WTC11 (cell line): ENCODE measurements at regions not wholly inside any gene's neighbourhood (a gene's known extent, or its start where the extent isn't known, plus 50 kb on each side); places are given as distances from the start of the nearest gene placed in this dataset.

ENCODE experiments used
- ATAC-seq: fragments of 200-7000 bp; cut with Tn5 transposase; 2 replicates; pipeline ENCODE4 v1.10.0; 2021; ENCODE audit warnings: mild to moderate bottlenecking, moderate library complexity
- CTCF ChIA-PET: fragments of 300-600 bp; sonication (Branson Sonifier 250); formaldehyde crosslinking; loops from one replicate; lab custom pipeline; 2021; ENCODE audit warnings: antibody characterized with exemption; lab: Charles Lee
- POLR2A ChIA-PET: fragments of 350-600 bp; sonication (Branson Sonifier 250); formaldehyde crosslinking; loops from one replicate; lab custom pipeline; 2021; ENCODE audit warnings: antibody characterized with exemption; lab: Charles Lee
- DNase-seq: peaks from one replicate; pipeline ENCODE4 v3.0.0; 2021; ENCODE audit warnings: low spot score
- H3K27ac Mint-ChIP-seq: 2 replicates; pipeline ENCODE4 v1.8.0; 2021; ENCODE audit warnings: mixed read lengths
- H3K27me3 Mint-ChIP-seq: 2 replicates; pipeline ENCODE4 v1.8.0; 2021; ENCODE audit warnings: low read depth, mild to moderate bottlenecking, moderate library complexity, mixed read lengths
- H3K36me3 Mint-ChIP-seq: 2 replicates; pipeline ENCODE4 v1.8.0; 2021; ENCODE audit warnings: mixed read lengths
- H3K4me1 Mint-ChIP-seq: 2 replicates; pipeline ENCODE4 v1.8.0; 2022; ENCODE audit warnings: mixed read lengths
- H3K4me3 Mint-ChIP-seq: 2 replicates; pipeline ENCODE4 v1.8.0; 2021; ENCODE audit warnings: mild to moderate bottlenecking, moderate library complexity, mixed read lengths
- H3K9me3 Mint-ChIP-seq: 2 replicates; pipeline ENCODE4 v1.8.0; 2021; ENCODE audit warnings: mixed read lengths
- ATF1 ChIP-seq: sonication (generic); formaldehyde crosslinking; IDR thresholded peaks from 2 replicates; pipeline ENCODE4 v1.8.1; 2023; ENCODE audit warnings: mild to moderate bottlenecking, moderate library complexity, missing genetic modification reagents
- CBFB ChIP-seq: sonication (generic); formaldehyde crosslinking; IDR thresholded peaks from 2 replicates; pipeline ENCODE4 v1.8.1; 2022; ENCODE audit warnings: mild to moderate bottlenecking, low read depth, missing genetic modification reagents
- CREB1 ChIP-seq: sonication (generic); formaldehyde crosslinking; IDR thresholded peaks from 2 replicates; pipeline ENCODE4 v1.8.0; 2023; ENCODE audit warnings: mild to moderate bottlenecking, missing genetic modification reagents
- CTCF ChIP-seq: fragments of 200-600 bp; IDR thresholded peaks from 2 replicates; pipeline ENCODE4 v1.8.0; 2022; ENCODE audit warnings: antibody characterized with exemption
- ERG ChIP-seq: fragments of 250-450 bp; sonication (Bioruptor Pico); IDR thresholded peaks from 2 replicates; pipeline ENCODE4 v1.8.0; 2021; ENCODE audit warnings: mild to moderate bottlenecking
- FOXK1 ChIP-seq: sonication (generic); formaldehyde crosslinking; IDR thresholded peaks from 2 replicates; pipeline ENCODE4 v1.8.0; 2022; ENCODE audit warnings: mild to moderate bottlenecking, moderate library complexity, missing genetic modification reagents
- IRF1 ChIP-seq: sonication (generic); formaldehyde crosslinking; IDR thresholded peaks from 2 replicates; pipeline ENCODE4 v1.8.0; 2023; ENCODE audit warnings: missing genetic modification reagents
- MAX ChIP-seq: sonication (generic); formaldehyde crosslinking; IDR thresholded peaks from 2 replicates; pipeline ENCODE4 v1.8.0; 2022; ENCODE audit warnings: mild to moderate bottlenecking, missing genetic modification reagents
- NFATC4 ChIP-seq: fragments of 250-450 bp; sonication (Bioruptor Pico); IDR thresholded peaks from 2 replicates; pipeline ENCODE4 v1.9.0; 2021; ENCODE audit warnings: mild to moderate bottlenecking
- NFYB ChIP-seq: sonication (generic); formaldehyde crosslinking; conservative IDR thresholded peaks from 2 replicates; pipeline ENCODE4 v1.8.0; 2022; ENCODE audit warnings: low read depth, missing genetic modification reagents
- PREB ChIP-seq: sonication (generic); formaldehyde crosslinking; IDR thresholded peaks from 2 replicates; pipeline ENCODE4 v1.8.1; 2022; ENCODE audit warnings: mild to moderate bottlenecking, missing genetic modification reagents, moderate library complexity, borderline replicate concordance
- PRRX2 ChIP-seq: fragments of 250-450 bp; sonication (Bioruptor Pico); IDR thresholded peaks from 2 replicates; pipeline ENCODE4 v1.8.0; 2021; ENCODE audit warnings: mild to moderate bottlenecking
- SMAD3 ChIP-seq: sonication (generic); formaldehyde crosslinking; IDR thresholded peaks from 2 replicates; pipeline ENCODE4 v1.8.0; 2022; ENCODE audit warnings: missing genetic modification reagents, mild to moderate bottlenecking, borderline replicate concordance
- SP1 ChIP-seq: sonication (generic); formaldehyde crosslinking; conservative IDR thresholded peaks from 2 replicates; pipeline ENCODE4 v1.8.1; 2022; ENCODE audit warnings: missing genetic modification reagents
- ZMAT4 ChIP-seq: fragments of 250-450 bp; sonication (Bioruptor Pico); IDR thresholded peaks from 2 replicates; pipeline ENCODE4 v1.9.0; 2021; ENCODE audit warnings: mild to moderate bottlenecking
- ZNF232 ChIP-seq: sonication (generic); formaldehyde crosslinking; IDR thresholded peaks from 2 replicates; pipeline ENCODE4 v1.8.0; 2022; ENCODE audit warnings: mild to moderate bottlenecking, missing genetic modification reagents
- ZNF396 ChIP-seq: fragments of 250-450 bp; sonication (Bioruptor Pico); IDR thresholded peaks from 2 replicates; pipeline ENCODE4 v1.8.0; 2021; ENCODE audit warnings: mild to moderate bottlenecking, moderate library complexity, borderline replicate concordance
- ZNF423 ChIP-seq: fragments of 250-450 bp; sonication (Bioruptor Pico); IDR thresholded peaks from 2 replicates; pipeline ENCODE4 v2.1.2; 2022; ENCODE audit warnings: mild to moderate bottlenecking, moderate library complexity
- ZNF425 ChIP-seq: fragments of 250-450 bp; sonication (Bioruptor Pico); conservative IDR thresholded peaks from 2 replicates; pipeline ENCODE4 v1.9.0; 2021; ENCODE audit warnings: mild to moderate bottlenecking
- ZNF532 ChIP-seq: fragments of 250-450 bp; sonication (Bioruptor Pico); IDR thresholded peaks from 2 replicates; pipeline ENCODE4 v1.9.0; 2021; ENCODE audit warnings: mild to moderate bottlenecking, borderline replicate concordance

- Mint-ChIP-seq H3K9me3 (no peaks in the 10 kb centered on the region), H3K36me3 (peaks cover 86% of the 10 kb centered on the region), H3K27me3 (no peaks in the 10 kb centered on the region), H3K27ac (peak overlapping the region; percentile 89), H3K4me3 (no peak overlapping the region), H3K4me1 (peaks cover 81% of the 10 kb centered on the region)
- ATAC-seq (no peak), DNase-seq (no peak)
- POLR2A ChIA-PET = interaction anchor here (1.1 to 2.0 kb wide), 2 partner anchors 9 kb away, joined by 5 read pairs; no protein-coding TSS in a partner anchor
- CTCF ChIA-PET = interaction anchor here (1.0 kb wide), 1 partner anchor 69 kb away, joined by 4 read pairs; no protein-coding TSS in a partner anchor
- TF ChIP-seq ZNF232 (CRISPR knock-in tag) (no peak), PRRX2 (CRISPR knock-in tag) (no peak), CREB1 (no peak), MAX (CRISPR knock-in tag) (no peak), ERG (CRISPR knock-in tag) (no peak), ATF1 (CRISPR knock-in tag) (no peak), NFYB (CRISPR knock-in tag) (no peak), FOXK1 (CRISPR knock-in tag) (no peak; the same call in 1 of the 2 replicates), SP1 (CRISPR knock-in tag) (no peak), PREB (no peak)
Observed at GRCh38 chr1:223020770-223021169, 122.3 kb downstream of the TLR5 start.

- Mint-ChIP-seq H3K36me3 (peaks cover 79% of the 10 kb centered on the region), H3K4me1 (peaks cover 71% of the 10 kb centered on the region), H3K27ac (peak overlapping the region; percentile 99), H3K9me3 (no peaks in the 10 kb centered on the region), H3K27me3 (no peaks in the 10 kb centered on the region), H3K4me3 (peak overlapping the region; percentile 66)
- ChIA-PET CTCF (interaction anchor here (0.8 to 2.3 kb wide), 4 partner anchors 11 to 120 kb away, joined by 3 to 8 read pairs (median 6); partner anchors contain the start of gene TLR5), POLR2A (interaction anchor here (0.6 to 1.0 kb wide), 3 partner anchors 8 to 64 kb away, joined by 3 read pairs; no protein-coding TSS in a partner anchor)
- ATAC-seq (peak; percentile 38), DNase-seq (no peak)
- TF ChIP-seq SMAD3 (CRISPR knock-in tag) (0 out of 2 replicates have a peak, but pooled peaks have one; percentile 4), ATF1 (CRISPR knock-in tag) (no peak), MAX (CRISPR knock-in tag) (peak; percentile 53), NFATC4 (CRISPR knock-in tag) (peak; percentile 43; the same call in 1 of the 2 replicates), ZNF396 (CRISPR knock-in tag) (peak; percentile 70; the same call in 1 of the 2 replicates), IRF1 (0 out of 2 replicates have a peak, but pooled peaks have one; percentile 52), ZNF423 (CRISPR knock-in tag) (peak; percentile 87), ZNF532 (CRISPR knock-in tag) (0 out of 2 replicates have a peak, but pooled peaks have one; percentile 7), ZNF425 (CRISPR knock-in tag) (0 out of 2 replicates have a peak, but pooled peaks have one; percentile 14), ZMAT4 (CRISPR knock-in tag) (0 out of 2 replicates have a peak, but pooled peaks have one; percentile 20), CBFB (CRISPR knock-in tag) (peak; percentile 26; the same call in 1 of the 2 replicates), CTCF (no peak)
Observed at GRCh38 chr1:223022641-223023473, 120.2 kb downstream of the TLR5 start.
